ENCODE measurements at regions not wholly inside any gene's neighbourhood (a gene's known extent, or its start where the extent isn't known, plus 50 kb on each side); places are given as distances from the start of the nearest gene placed in this dataset.
"Not testable (repeated sequence)": the region's sequence is repeated elsewhere in the genome, so short reads cannot be mapped to it uniquely, and the experiment has no call there.

DNA sequence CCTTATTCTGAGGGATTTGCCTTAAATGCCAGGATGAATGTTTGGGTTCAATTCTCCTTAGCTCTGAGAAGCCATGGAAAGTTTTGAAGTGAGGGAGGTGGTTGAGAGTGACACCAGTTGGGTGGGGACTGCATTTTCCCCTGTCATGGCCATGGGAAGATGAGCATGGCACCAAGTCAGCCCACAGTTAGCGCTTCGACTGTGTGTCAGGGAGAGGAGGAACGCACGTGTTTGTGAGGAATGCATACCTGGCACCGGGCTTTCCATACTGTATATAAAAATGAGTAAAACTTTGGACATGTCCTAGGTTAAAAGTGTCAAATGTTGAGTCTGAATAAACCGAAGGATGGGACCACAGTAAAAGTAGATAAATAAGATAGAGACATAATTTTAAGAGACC, 187.5 kb upstream of the KL start:
- no peak for DNase-seq

DNA sequence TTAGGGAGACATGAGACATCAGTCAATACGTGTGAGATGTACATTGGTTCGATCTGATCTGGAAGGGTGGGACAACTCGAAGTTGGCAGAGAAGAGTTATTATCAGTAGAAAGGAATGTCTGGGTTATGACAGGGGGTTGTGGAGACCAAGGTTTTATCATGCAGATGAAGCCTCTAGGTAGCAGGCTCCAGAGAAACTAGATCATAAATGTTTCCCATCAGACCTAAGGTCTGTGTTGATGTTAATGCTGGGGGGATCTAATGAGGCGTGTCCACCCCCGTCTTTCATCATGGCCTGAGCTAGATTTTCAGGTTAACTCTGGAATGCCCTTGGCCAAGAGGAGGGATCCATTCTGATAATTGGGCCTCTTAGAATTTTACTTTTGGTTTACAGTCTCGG, 187.0 kb upstream of the KL start:
- no peak for DNase-seq

DNA sequence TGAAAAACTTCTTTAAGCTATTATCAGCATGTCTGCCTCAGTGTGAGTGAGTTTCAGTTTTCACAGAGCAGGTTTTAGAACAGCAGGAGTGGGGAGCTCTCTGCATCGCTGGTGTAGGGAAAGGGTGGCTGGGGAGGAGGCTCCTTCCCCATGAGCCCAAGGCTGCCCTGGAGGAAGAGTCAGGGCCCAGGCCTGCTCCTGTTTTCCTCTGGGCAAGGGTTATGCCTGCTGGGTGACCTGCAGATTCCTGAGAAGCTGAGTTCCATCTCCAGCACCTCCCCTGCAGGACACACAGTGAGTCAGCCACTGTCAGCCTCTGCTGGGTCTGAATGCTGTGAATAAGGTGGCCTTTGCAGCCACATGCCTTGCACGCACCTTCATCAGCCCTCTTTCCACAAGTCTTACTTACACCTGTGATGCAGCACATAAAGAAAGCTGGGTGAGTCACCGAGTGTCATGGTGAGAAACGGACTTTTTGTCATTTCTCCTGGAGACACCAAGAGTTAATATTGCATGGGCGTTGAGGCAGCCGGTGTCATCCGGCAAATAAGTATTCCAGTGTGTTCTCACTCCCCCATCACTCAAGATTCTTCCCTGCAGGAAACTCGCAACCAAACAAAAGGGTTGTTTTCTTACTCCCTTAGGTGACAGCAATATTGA, 186.4 kb upstream of the KL start:
- no peak for DNase-seq

DNA sequence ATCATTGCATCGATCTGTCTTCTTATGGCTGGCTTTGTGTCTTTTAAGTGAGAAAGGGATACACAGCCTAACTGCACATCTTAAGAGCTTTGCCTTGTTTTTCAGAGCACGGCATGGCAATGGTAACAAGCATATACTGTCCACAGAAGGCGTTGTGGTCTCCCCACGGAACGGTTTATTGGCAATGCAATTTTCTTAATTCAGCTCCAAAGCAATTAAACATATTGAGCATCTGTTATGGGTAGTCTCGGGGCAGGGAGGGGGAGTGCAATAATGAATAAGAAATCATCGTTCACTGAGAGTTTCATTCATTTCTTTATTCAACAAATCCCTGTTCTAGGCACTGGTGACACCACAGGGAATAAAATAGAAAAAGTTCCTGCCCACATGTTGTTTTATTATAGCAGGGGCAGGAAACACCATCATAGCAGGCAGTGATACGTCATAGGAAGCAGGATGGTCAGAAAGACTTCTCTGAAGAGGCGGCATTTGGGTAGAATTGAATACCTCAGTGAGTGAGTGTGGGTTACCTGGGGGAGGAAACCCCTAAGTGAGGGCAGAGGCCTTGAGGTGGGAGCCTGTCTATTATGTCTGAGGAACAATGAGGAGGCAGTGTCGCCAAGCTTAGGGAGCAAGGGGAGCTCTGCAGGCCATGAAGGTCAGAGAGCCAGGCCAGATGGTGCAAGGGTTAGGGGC, 185.7 kb upstream of the KL start:
- DNase-seq, result no peak

- DNase-seq, result no peak
Observed at GRCh38 chr13:32837307-32837972, 178.8 kb upstream of the KL start.

DNA sequence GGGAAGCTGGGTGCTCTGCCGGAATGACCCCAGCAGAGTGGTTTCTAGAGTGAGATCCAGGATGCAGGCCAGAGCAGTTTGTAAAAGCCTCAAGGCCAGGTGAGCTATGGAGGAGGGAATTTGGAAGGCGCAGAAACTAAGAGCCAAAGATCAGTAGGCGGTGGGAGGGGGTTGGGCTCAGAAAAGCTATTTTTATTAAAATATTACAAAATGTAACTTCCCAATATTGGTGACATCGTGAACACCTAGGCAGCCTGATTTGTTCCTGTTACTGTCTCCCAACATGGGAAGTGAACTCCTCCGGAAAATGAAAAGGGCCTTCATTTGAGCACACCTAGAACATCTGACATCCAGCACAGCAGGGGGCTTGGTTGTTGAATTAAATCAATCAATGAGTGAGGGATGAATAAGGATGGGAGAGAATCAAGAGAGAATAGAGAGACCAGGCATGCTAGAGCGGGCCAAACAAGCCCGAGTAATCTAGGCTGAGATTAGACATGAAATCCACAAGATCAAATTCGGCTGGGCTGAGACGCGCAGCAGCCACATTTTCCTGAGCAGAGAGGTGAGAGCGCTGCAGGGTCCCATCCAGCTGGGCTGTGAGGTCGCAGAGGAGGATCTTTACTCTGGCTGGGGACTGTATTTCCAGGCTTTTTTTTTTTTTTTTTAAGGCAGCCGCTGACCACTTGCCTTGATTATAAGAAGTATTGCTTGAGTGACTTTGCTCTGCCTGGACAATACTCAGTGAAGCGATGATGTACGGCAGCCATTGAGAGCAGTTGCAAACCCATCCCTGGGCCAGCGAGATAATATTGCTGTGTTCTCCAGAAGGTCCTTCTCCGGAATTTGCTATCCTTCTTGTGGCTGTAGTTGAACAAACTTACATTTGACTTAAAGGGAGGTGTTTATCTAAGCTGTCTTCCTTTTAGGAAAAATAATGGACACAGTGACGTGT, 178.0 kb upstream of the KL start:
- no peak for DNase-seq

- no peak for DNase-seq
Observed at GRCh38 chr13:32838945-32839344, 177.3 kb upstream of the KL start.

DNA sequence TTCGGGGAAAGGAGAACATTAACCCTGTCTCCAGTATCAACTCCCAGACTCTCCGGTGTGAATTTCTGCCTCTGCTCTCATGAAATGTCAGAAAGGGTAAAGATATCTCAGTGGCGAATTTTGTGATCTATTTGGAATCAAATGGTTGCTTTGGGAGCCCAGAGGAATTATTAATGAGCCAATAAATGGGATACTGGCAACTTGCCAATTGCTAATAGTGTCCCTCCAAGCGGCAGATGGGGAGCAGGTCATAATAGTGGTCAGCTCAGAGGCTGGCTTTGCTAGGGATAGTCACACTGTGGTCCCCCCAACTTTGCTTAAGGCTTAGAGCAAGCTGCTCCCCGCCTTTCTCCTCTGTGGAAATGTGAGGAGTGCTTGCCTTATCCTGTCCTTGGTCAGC, 176.1 kb upstream of the KL start:
- no peak for DNase-seq

DNA sequence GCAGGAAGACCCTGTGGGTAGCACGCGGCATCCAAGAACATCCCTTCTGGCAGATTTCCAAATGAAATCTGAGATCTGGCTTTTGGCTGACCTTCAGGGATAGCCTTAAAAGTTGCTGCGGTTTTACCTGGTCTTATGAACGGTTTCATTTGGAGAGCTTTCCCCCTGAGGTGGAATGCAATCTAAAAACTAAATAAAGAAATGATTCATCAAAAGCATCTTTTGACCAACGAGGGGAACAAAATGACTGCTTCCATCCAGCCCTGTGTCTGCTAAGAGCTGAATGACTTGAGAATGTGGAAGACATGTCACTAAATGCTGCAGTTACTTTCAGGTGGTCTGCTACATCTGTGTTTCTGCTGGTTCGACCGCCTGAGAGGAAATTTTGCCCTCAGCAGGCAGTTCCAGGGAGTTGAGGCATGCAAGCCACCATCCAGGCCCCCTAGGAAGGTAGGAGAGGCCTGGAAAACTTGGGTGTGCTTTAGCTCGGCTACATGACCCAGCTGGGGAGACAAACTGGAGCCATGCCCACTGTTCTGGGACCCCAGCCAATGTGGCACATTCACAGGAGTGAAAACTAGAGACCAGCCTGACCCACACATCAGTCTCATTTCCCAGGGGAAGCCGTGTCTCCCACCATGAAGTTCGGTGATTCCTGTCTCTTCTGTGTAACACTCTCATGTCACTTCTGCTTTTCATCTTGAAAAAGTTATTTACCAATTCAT, 175.1 kb upstream of the KL start:
- no peak for DNase-seq

DNA sequence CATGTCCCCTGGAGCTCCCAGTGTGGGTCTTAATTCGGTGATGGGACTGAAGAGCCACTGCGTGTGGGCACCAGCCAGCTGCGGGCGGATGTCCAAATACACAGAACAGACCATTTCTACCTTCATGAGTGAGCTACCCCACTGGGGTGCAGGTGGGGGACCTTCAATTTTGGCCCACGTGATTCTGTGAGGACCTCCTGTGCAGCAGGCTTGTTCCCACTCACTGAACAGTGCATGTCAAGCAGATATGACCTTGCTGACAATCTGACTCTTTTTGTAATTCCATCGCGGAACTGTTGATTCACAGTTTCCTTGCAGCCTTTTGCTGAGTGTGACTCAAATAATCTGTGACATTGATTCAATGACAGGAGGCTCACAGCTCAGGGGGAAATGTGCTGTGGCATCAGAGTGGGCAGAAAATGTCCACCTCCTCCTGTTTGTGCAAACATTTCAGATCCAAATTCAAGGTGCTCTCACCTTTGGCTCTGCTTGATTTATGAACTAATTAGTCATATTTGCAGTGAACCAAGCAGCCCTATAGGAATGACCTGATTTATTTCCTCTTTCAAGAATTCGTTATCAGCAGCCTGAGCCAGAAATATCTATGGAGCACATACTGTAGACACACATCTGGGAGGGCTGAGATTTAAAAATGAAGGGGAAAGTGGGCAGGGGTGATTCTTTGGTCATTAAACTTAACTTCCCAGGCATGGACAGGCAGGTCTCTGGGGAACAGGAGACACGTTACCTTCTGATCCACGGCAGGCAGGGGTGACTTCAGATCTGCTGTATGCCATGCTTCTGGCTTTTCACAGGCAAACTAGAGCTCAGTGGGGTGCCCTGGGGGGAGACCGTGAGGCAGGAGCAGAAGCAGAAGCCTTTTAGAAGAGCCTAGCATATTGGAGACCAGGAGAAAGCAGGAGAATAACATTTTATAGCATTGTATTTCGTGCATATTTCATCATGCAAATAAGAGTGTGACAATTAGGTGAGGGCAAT, 170.0 kb upstream of the KL start:
- DNase-seq, result no peak

DNA sequence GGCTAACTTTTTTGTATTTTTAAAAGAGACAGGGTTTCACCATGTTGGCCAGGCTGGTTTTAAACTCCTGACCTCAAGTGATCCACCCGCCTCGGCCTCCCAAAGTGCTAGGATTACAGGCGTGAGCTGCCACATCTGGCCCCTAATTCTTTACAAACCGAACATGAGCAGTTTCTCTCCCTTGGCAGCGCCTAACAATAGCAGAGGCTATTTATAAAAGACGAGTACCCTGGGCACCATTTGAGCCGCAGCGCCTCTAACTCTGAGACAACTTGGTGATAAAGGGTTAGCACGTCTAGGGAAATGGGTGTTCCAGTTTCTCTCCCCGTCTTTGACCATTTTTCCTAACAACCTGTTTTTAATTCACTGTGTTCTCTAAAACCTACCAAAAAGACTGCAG, 168.2 kb upstream of the KL start:
- not testable (repeated sequence) for DNase-seq

GRCh38 chr13:32849369-32849768, 166.9 kb upstream of the KL start:
- no peak for DNase-seq

- no peak for DNase-seq
Observed at GRCh38 chr13:32850316-32851052, 165.7 kb upstream of the KL start.

- DNase-seq, result no peak
Observed at GRCh38 chr13:32851083-32852069, 164.8 kb upstream of the KL start.

- DNase-seq, result no peak
Observed at GRCh38 chr13:32852526-32852925, 163.7 kb upstream of the KL start.

- no peak for DNase-seq
Observed at GRCh38 chr13:32857077-32857476, 159.1 kb upstream of the KL start.

DNA sequence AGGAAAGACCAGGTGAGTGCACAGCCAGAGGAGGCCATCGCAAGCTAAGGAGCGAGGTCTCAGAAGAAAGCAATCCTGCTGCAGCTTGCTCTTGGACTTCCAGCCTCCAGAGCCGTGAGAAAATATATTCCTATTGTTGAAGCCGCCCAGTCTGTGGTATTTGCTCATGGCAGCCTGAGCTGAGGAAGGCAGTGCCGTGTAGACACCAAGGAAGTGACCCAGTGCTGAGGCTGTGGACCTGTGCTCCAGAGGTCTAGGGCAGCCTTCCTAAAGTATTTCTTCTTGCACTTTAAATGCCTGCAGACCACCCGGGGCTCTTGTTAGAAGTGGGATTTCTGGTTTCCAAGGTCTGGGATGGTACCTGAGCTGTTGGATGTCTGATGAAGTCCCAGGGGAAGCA, 158.5 kb upstream of the KL start:
- DNase-seq, result no peak

DNA sequence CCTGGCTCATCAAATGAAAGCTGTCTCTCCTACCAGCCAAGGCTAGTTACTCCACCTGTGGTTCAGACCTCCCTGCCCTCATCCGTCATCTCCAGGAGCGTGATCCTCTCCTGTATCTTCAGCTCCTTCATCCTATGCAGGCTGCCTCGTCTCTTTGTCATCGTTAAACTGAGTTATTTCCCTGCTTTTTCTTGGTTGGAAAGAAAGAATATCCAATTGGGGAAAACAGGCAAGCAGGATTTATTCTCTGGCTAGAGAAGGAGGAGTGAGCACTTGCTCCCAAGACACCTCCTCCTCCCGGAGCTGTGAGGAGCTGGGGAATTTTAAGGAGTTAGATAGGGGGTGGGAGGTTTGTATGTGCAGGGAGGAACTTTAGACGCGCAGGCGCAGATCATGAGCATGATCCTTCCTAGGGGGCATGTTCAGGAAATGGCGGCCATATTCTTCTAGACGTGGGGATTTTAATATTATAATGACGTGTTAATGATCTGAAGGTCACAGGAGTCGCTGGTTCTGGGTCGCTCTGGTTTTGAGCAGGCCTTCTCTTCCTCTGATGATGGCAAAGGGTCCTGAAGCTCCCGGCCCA, 156.4 kb upstream of the KL start:
- DNase-seq, result no peak
